ENCODE measurements at regions not wholly inside any gene's neighbourhood (a gene's known extent, or its start where the extent isn't known, plus 50 kb on each side); places are given as distances from the start of the nearest gene placed in this dataset.

GRCh38 chr20:50342638-50343102, 152.0 kb downstream of the CEBPB start:
- TF ChIP-seq EP300 (IDR thresholded peaks at IDR 0.05) (no peak), CTCF (IDR thresholded peaks at IDR 0.05) (no peak)

Data from esophagus muscularis mucosa (tissue), 3 donors.